SKM-1 (cell line): ENCODE measurements at regions not wholly inside any gene's neighbourhood (a gene's known extent, or its start where the extent isn't known, plus 50 kb on each side); places are given as distances from the start of the nearest gene placed in this dataset.
"Not testable (repeated sequence)": the region's sequence is repeated elsewhere in the genome, so short reads cannot be mapped to it uniquely, and the experiment has no call there.

Source experiments
- DNase-seq: peaks from one replicate; lab custom pipeline; 2025; ENCODE audit not compliant: unreplicated experiment; lab: John Stamatoyannopoulos, UW

GRCh38 chr6:155580904-155581303 lies 125.3 kb upstream of the NOX3 start:
- no peak for DNase-seq

GRCh38 chr6:155578251-155578650 lies 122.6 kb upstream of the NOX3 start:
- DNase-seq, result no peak

- DNase-seq, result no peak
Observed at GRCh38 chr6:155561966-155562364, 106.3 kb upstream of the NOX3 start.

GRCh38 chr6:155561257-155561965 lies 105.8 kb upstream of the NOX3 start:
- no peak for DNase-seq

- DNase-seq, result no peak
Observed at GRCh38 chr6:155549928-155550327, 94.3 kb upstream of the NOX3 start.

- DNase-seq, result no peak
Observed at GRCh38 chr6:155549028-155549798, 93.6 kb upstream of the NOX3 start.

GRCh38 chr6:155548576-155548975 lies 92.9 kb upstream of the NOX3 start:
- no peak for DNase-seq

- no peak for DNase-seq
Observed at GRCh38 chr6:155544677-155545076, 89.0 kb upstream of the NOX3 start.

GRCh38 chr6:155543166-155543847 lies 87.7 kb upstream of the NOX3 start:
- no peak for DNase-seq

- no peak for DNase-seq
Observed at GRCh38 chr6:155542036-155542435, 86.4 kb upstream of the NOX3 start.

- no peak for DNase-seq
Observed at GRCh38 chr6:155538708-155539390, 83.2 kb upstream of the NOX3 start.

GRCh38 chr6:155534678-155535077 lies 79.0 kb upstream of the NOX3 start:
- DNase-seq, result no peak

- no peak for DNase-seq
Observed at GRCh38 chr6:155530219-155530834, 74.7 kb upstream of the NOX3 start.

- not testable (repeated sequence) for DNase-seq
Observed at GRCh38 chr6:155529814-155530213, 74.2 kb upstream of the NOX3 start.

GRCh38 chr6:155528982-155529453 lies 73.4 kb upstream of the NOX3 start:
- DNase-seq, result peak; percentile 67

- DNase-seq, result no peak
Observed at GRCh38 chr6:155528335-155528734, 72.7 kb upstream of the NOX3 start.

GRCh38 chr6:155527443-155527842 lies 71.8 kb upstream of the NOX3 start:
- DNase-seq, result no peak

- DNase-seq, result no peak
Observed at GRCh38 chr6:155523821-155524651, 68.4 kb upstream of the NOX3 start.

- no peak for DNase-seq
Observed at GRCh38 chr6:155521719-155522118, 66.1 kb upstream of the NOX3 start.

- DNase-seq, result no peak
Observed at GRCh38 chr6:155520078-155520477, 64.4 kb upstream of the NOX3 start.
